Choroid plexus epithelial cell (primary cell): ENCODE measurements at regions not wholly inside any gene's neighbourhood (a gene's known extent, or its start where the extent isn't known, plus 50 kb on each side); places are given as distances from the start of the nearest gene placed in this dataset.

Experiments used
- DNase-seq: peaks from one replicate; pipeline ENCODE4 v3.0.0-alpha.2; 2010; ENCODE audit warnings: low read depth
- H3K4me3 ChIP-seq: 2 replicates; pipeline ENCODE4 v1.5.1; 2011; ENCODE audit warnings: low read depth, mild to moderate bottlenecking, control low read depth, low read length, moderate library complexity
- TF ChIP-seq, protein P1 (sequence below): conservative IDR thresholded peaks from 2 replicates; pipeline ENCODE4 v1.5.1; 2011; ENCODE audit warnings: low read depth, mild to moderate bottlenecking, control low read depth, inconsistent platforms, low read length, moderate library complexity

DNA sequence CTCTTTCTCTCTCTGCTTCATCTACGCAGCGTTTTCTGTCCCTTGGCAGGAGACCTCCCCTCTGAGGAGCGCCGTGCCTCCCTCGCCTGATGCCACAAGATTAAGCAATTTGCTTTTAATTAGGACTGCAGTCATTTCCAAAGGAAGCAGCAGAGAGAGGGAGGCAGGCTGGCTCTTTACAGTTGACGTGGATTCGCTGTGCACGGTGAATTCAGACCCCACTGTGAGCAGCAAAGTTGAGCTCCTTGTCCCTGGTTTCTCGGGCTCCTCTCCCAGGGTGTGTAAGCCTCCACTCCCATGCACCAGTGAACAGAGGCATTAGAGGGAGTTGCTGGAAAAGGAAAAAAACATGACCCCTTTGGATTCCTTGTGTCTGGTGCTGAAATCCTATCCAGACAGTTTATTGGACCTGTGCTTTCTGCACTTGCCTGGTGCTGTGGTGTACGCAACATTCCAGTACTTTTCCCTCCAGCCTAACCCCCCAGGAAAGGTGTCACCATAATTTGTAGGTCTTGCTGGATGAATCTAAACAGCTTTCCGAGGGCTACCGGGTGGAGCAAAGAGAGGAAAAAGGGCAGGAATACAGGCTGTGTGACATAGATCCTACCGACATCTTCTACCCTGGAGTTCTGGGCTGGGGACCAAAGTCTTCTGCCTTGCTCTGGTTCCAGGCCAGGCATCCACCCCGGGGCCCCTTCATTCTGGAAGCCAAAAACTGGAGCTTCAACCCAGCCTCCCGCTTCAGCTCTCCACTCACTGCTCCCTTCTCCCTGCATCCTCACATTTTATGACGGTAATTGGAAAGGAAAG lies 171.0 kb downstream of the MAF start:
- TF ChIP-seq, protein P1, sequence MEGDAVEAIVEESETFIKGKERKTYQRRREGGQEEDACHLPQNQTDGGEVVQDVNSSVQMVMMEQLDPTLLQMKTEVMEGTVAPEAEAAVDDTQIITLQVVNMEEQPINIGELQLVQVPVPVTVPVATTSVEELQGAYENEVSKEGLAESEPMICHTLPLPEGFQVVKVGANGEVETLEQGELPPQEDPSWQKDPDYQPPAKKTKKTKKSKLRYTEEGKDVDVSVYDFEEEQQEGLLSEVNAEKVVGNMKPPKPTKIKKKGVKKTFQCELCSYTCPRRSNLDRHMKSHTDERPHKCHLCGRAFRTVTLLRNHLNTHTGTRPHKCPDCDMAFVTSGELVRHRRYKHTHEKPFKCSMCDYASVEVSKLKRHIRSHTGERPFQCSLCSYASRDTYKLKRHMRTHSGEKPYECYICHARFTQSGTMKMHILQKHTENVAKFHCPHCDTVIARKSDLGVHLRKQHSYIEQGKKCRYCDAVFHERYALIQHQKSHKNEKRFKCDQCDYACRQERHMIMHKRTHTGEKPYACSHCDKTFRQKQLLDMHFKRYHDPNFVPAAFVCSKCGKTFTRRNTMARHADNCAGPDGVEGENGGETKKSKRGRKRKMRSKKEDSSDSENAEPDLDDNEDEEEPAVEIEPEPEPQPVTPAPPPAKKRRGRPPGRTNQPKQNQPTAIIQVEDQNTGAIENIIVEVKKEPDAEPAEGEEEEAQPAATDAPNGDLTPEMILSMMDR = no peak
- no peak for DNase-seq
- no peak overlapping the region for H3K4me3 ChIP-seq

DNA sequence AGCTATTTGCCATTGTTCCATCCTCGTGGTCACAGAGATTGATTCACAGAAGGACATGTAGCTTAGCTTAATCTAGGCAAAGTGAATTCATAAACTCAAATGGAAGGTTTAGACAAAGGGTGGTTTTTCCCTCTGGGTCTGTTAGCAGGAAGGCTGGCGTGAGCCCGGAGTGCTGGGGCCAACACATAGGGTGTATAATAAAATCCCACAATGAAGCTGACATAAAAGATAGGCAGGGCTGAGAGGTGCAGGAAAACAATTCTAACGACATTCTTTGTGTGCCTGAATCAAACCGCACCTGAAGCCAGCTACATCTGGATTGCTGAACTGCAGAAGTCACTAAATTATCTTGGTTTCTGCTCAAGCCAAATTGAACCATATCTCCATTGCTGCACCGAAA lies 173.9 kb downstream of the MAF start:
- no peak for DNase-seq
- TF ChIP-seq, protein P1 = no peak
- no peak overlapping the region for H3K4me3 ChIP-seq

DNA sequence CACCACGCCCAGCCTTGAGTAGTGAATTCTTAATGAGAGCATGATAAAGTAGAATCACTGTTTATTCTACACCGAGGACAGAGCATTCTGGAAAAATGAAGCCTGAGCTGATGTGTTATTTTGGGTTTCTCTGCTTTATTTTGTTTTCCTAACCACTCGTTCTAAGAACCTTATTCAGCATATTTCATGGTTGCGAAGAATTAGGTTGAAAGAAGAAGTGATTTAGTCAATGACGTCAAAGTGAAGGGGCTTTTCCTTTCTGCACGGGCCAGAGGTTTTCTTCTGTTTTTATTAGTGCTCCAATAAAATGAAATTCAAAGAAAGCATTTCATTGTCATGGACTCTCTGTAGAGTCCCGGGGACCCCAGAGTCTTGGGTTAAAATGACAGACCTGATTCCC lies 178.5 kb downstream of the MAF start:
- no peak overlapping the region for H3K4me3 ChIP-seq
- TF ChIP-seq, protein P1 = no peak
- DNase-seq = no peak

DNA sequence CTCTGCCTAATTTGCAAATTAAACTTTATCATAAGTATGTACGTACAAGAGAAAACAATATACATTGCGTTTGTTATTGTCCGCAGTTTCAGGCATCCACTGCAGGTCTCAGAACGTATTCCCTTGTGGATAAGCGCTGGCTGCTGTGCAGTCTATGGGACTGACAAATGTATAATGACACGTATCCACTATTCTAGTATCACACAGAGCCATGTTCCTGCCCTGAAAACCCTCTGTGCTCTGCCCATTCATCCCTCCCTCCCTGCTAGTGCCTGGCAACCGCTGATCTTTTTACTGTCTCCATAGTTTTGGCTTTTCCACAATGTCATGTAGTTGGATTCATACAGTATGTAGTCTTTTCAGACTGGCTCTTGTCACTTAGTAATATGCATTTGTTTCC lies 179.4 kb downstream of the MAF start:
- no peak for DNase-seq
- TF ChIP-seq, protein P1 = no peak

DNA sequence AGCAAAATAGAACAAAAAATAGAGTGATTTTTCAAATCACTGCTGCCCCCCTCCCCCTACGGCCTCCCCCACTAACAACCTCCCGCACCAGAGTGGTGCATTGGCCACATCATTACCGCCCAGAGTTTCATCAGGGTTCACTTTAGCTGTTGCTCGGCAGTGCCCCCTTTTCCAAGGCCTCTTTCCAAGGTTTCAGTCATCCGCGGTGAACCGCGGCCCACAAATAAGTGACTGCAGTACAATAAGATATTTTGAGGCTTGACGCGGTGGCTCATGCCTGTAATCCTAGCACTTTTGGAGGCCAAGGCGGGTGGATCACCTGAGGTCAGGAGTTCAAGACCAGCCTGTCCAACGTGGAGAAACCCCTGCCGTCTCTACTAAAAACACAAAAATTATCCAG lies 180.0 kb downstream of the MAF start:
- H3K4me3 ChIP-seq = no peak overlapping the region
- TF ChIP-seq, protein P1 = no peak
- no peak for DNase-seq

More for the DNA sequence above, 179.4 kb downstream of the MAF start:
- H3K4me3 ChIP-seq = no peak overlapping the region

DNA sequence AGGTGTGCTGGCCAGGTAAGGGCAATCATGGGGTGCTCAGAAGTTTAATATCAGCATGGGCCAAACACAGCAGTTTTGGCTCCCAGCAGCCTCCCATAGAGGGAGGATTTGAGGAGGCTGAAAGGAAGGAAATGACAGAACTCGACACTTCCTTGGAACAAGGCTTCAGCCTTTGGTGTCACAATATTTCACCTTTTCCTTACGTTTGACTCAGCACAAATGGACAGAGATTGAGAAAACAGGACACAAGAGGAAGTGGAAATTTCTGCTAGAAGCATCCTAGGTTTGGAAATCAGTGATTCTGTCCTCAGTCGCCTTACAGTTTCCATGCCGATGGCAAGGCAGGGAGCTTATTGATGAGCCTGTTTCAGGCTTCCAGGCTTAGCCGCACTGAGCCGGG lies 181.4 kb downstream of the MAF start:
- TF ChIP-seq, protein P1 = no peak
- DNase-seq = no peak

DNA sequence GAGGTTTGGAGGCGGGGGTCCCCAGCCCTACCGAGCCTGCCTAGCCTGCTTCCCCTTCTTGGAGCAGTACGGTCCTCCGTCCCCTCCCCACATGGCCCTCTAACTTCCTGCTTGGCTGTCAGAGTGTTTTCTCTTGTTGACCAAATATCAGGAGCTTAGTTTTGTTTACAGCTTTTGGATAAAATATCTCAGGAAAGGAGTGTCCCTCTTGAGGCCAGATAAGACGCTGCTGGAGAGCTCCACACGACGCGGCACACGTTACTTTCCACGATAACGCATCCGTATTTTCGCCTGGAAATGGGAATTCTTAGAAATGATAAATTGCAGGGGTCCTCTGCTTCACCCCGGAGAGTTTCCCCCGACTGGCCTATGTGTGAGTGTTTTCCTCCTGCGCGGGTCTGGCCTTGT lies 182.9 kb downstream of the MAF start:
- no peak overlapping the region for H3K4me3 ChIP-seq
- TF ChIP-seq, protein P1 = no peak
- no peak for DNase-seq

More for the DNA sequence above, 181.4 kb downstream of the MAF start:
- no peak overlapping the region for H3K4me3 ChIP-seq
